Neutrophil (primary cell): ENCODE measurements at regions not wholly inside any gene's neighbourhood (a gene's known extent, or its start where the extent isn't known, plus 50 kb on each side); places are given as distances from the start of the nearest gene placed in this dataset.

Experiments
- H3K27ac ChIP-seq: fragments of 200-600 bp; sonication (generic); 2 replicates; pipeline ENCODE4 v1.5.1; 2016; ENCODE audit warnings: mild to moderate bottlenecking, moderate library complexity
- H3K27me3 ChIP-seq: fragments of 200-600 bp; sonication (generic); 2 replicates; pipeline ENCODE4 v1.6.0; 2016; ENCODE audit warnings: mild to moderate bottlenecking
- H3K36me3 ChIP-seq: fragments of 200-600 bp; sonication (generic); 2 replicates; pipeline ENCODE4 v1.5.1; 2017
- H3K4me1 ChIP-seq, 2 experiments: fragments of 200-600 bp in 1 of 2; sonication (generic) in 1 of 2; 1 replicate in 1 of 2; 2 replicates in 1 of 2; pipeline versions ENCODE4 v1.5.1 to v1.6.1; 2013 to 2016; ENCODE audit warnings: low read depth in 1 of 2, low read length in 1 of 2, mild to moderate bottlenecking in 1 of 2, moderate library complexity in 1 of 2; ENCODE audit not compliant: control insufficient read depth in 1 of 2, insufficient read depth in 1 of 2
- H3K4me3 ChIP-seq, 2 experiments: fragments of 200-600 bp in 1 of 2; sonication (generic) in 1 of 2; 1 replicate in 1 of 2; 2 replicates in 1 of 2; pipeline ENCODE4 v1.5.1; 2013 to 2016; ENCODE audit warnings: low read depth in 1 of 2, low read length in 1 of 2, mild to moderate bottlenecking in 1 of 2, moderate library complexity in 1 of 2
- H3K9me3 ChIP-seq: fragments of 200-600 bp; sonication (generic); 2 replicates; pipeline ENCODE4 v1.5.1; 2016
- TF ChIP-seq, protein P1 (sequence below): fragments of 200-600 bp; sonication (generic); IDR thresholded peaks from 2 replicates; pipeline ENCODE4 v1.5.1; 2016; ENCODE audit warnings: antibody characterized with exemption

DNA sequence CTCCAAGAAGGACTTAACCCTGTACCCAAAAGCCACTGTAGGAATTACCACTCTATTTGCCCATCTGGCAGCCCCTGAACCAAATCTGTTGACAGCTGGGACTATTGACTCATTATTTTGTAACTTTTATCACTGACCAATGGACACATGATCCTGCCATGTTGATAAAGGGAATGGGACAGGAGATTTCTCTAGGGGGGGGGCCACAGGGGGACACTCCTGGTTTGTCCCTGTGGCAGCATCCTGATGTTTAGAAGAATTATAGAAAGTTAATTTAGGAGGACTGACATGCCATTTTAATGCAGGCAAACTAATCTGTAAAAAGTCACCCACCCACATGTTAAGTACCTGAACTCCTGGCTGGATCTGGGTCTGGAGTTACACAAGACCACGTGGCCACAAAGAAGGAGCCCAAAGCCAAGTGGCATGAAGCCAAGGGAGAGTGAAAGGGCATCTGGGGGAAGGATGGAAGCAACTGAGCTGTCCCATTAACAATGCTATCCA, 558.1 kb downstream of the ETS1 start:
- H3K36me3 ChIP-seq: no peaks in the 10 kb centered on the region
- H3K27ac ChIP-seq: no peak overlapping the region
- no peaks in the 10 kb centered on the region for H3K27me3 ChIP-seq
- no peaks in the 10 kb centered on the region for H3K4me1 ChIP-seq
- no peaks in the 10 kb centered on the region for H3K9me3 ChIP-seq
- no peak overlapping the region for H3K4me3 ChIP-seq
- TF ChIP-seq, protein P1, sequence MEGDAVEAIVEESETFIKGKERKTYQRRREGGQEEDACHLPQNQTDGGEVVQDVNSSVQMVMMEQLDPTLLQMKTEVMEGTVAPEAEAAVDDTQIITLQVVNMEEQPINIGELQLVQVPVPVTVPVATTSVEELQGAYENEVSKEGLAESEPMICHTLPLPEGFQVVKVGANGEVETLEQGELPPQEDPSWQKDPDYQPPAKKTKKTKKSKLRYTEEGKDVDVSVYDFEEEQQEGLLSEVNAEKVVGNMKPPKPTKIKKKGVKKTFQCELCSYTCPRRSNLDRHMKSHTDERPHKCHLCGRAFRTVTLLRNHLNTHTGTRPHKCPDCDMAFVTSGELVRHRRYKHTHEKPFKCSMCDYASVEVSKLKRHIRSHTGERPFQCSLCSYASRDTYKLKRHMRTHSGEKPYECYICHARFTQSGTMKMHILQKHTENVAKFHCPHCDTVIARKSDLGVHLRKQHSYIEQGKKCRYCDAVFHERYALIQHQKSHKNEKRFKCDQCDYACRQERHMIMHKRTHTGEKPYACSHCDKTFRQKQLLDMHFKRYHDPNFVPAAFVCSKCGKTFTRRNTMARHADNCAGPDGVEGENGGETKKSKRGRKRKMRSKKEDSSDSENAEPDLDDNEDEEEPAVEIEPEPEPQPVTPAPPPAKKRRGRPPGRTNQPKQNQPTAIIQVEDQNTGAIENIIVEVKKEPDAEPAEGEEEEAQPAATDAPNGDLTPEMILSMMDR: no peak

GRCh38 chr11:128026596-128026995, 560.8 kb downstream of the ETS1 start:
- H3K36me3 ChIP-seq: no peaks in the 10 kb centered on the region
- no peak overlapping the region for H3K4me3 ChIP-seq
- no peaks in the 10 kb centered on the region for H3K27me3 ChIP-seq
- TF ChIP-seq, protein P1: no peak
- no peak overlapping the region for H3K27ac ChIP-seq
- no peaks in the 10 kb centered on the region for H3K9me3 ChIP-seq
- H3K4me1 ChIP-seq: no peaks in the 10 kb centered on the region

GRCh38 chr11:128022761-128023160, 564.6 kb downstream of the ETS1 start:
- Histone ChIP-seq H3K27ac (no peak overlapping the region), H3K9me3 (no peaks in the 10 kb centered on the region), H3K27me3 (no peaks in the 10 kb centered on the region), H3K4me1 (no peaks in the 10 kb centered on the region), H3K36me3 (no peaks in the 10 kb centered on the region), H3K4me3 (no peak overlapping the region)
- TF ChIP-seq, protein P1: no peak

DNA sequence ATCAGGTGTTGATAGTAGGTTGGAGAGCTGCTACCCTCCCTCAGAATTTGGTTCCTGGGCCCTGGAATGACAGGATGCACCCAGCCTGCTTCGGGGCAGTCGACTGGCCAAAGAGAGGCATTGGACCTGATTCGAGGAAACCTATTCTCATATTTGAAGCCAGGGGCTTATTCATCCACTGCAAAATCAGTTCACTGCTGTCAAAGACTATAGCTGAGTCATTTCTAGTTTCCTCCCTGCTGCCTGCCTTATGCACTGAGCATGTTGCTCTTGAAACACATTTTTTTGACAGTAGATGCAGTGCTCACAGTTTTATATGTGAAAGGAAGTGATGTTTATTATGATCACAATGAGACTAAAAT, 565.4 kb downstream of the ETS1 start:
- TF ChIP-seq, protein P1: no peak
- H3K4me3 ChIP-seq: no peak overlapping the region
- no peaks in the 10 kb centered on the region for H3K4me1 ChIP-seq
- H3K27me3 ChIP-seq: no peaks in the 10 kb centered on the region
- no peak overlapping the region for H3K27ac ChIP-seq
- H3K9me3 ChIP-seq: no peaks in the 10 kb centered on the region
- no peaks in the 10 kb centered on the region for H3K36me3 ChIP-seq

GRCh38 chr11:128021349-128022006, 565.9 kb downstream of the ETS1 start:
- Histone ChIP-seq H3K27ac (no peak overlapping the region), H3K4me1 (no peaks in the 10 kb centered on the region), H3K4me3 (no peak overlapping the region), H3K27me3 (no peaks in the 10 kb centered on the region), H3K36me3 (no peaks in the 10 kb centered on the region), H3K9me3 (no peaks in the 10 kb centered on the region)
- TF ChIP-seq, protein P1: no peak
